HUES48 (cell line): ENCODE measurements at regions not wholly inside any gene's neighbourhood (a gene's known extent, or its start where the extent isn't known, plus 50 kb on each side); places are given as distances from the start of the nearest gene placed in this dataset.
A peak's percentile ranks its signal among the peaks of the same experiment; 100 is the strongest.

ENCODE experiments used
- H3K27ac ChIP-seq: one replicate; pipeline ENCODE4 v1.7.0; 2013; ENCODE audit warnings: low read depth, low read length, inconsistent platforms
- H3K27me3 ChIP-seq: 2 replicates; pipeline ENCODE4 v1.6.1; 2013; ENCODE audit warnings: mild to moderate bottlenecking, low read length; ENCODE audit not compliant: control insufficient read depth, insufficient read depth
- H3K36me3 ChIP-seq: 2 replicates; pipeline ENCODE4 v1.6.1; 2013; ENCODE audit warnings: low read length; ENCODE audit not compliant: control insufficient read depth, insufficient read depth
- H3K4me1 ChIP-seq: 2 replicates; pipeline ENCODE4 v1.6.1; 2013; ENCODE audit warnings: mild to moderate bottlenecking, low read length; ENCODE audit not compliant: control insufficient read depth, insufficient read depth
- H3K4me3 ChIP-seq: 2 replicates; pipeline ENCODE4 v1.5.1; 2013; ENCODE audit warnings: mild to moderate bottlenecking, low read depth, low read length
- H3K9ac ChIP-seq: 2 replicates; pipeline ENCODE4 v1.6.1; 2013; ENCODE audit warnings: mild to moderate bottlenecking, low read depth, low read length, moderate library complexity
- H3K9me3 ChIP-seq: 2 replicates; pipeline ENCODE4 v1.6.1; 2013; ENCODE audit warnings: low read length; ENCODE audit not compliant: control insufficient read depth, insufficient read depth

DNA sequence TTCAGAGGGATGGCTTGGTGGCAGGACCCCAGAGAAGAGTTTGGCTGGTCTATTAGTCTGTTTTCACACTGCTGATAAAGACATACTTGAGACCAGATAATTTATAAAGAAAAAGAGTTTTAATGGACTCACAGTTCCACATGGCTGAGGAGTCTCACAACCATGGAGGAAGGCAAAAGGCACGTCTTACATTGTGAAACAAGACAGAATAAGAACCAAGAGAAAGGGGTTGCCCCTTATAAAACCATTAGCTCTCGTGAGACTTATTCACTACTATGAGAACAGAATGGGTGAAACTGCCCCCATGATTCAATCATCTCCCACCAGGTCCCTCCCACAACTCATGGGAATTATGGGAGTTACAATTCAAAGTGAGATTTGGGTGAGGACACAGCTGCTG, 78.5 kb upstream of the SSTR1 start:
- H3K4me3 ChIP-seq: no peak overlapping the region
- no peaks in the 10 kb centered on the region for H3K9me3 ChIP-seq

DNA sequence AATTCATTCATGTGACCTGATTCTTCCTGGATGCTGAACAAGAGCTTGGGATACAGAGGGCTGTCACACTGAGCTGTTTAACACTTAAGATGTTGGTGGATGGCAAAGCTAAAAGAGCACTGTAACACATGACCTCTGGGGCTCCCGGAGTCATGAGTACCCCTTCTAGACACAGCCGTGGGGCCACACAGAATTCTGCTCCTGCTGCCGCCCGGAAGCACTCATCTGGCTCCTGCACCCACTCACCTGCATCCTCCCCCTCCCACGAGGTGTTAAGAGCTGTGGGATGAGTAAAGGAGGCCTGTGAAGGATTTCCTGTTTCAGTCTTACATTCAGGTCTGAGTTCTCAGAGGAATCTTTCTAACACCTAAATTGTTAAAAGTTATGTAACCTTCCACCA, 78.0 kb upstream of the SSTR1 start:
- H3K9ac ChIP-seq: no peak overlapping the region
- H3K27ac ChIP-seq: no peak overlapping the region
- no peaks in the 10 kb centered on the region for H3K27me3 ChIP-seq
- no peaks in the 10 kb centered on the region for H3K36me3 ChIP-seq
- no peaks in the 10 kb centered on the region for H3K9me3 ChIP-seq
- no peak overlapping the region for H3K4me3 ChIP-seq
- H3K4me1 ChIP-seq: peaks cover 18% of the 10 kb centered on the region

More for the DNA sequence above, 78.5 kb upstream of the SSTR1 start:
- H3K27me3 ChIP-seq: no peaks in the 10 kb centered on the region
- H3K9ac ChIP-seq: no peak overlapping the region
- H3K4me1 ChIP-seq: peaks cover 20% of the 10 kb centered on the region
- no peaks in the 10 kb centered on the region for H3K36me3 ChIP-seq
- H3K27ac ChIP-seq: no peak overlapping the region

DNA sequence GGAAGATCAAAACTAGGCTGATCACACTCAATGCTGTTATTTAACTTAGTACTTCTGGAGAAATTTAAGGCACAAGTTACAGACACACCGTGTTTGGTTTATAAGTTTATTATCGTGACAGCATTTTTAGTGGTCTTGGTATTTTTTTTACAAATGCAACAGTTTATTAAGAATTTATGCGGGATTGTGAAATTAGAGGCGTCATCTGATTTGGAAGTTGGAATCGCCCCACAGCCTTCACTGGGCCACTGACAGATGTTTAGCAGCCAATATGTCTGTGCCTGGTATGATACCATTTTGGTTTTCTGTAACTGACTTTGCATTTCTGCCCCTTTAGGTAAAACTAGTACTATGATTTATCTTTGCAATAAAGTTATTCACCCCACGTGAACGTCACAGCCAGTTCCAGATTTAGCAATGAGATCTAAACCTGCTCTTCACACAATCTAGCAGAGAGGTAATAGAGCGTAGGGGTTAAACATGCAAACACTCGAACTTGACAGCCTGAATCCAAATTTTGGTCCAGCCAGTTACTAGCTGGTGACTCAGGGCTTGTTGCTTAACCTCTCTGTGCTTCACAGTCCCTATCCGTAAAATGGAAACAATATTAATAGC, 73.2 kb upstream of the SSTR1 start:
- Histone ChIP-seq H3K4me1 (peaks cover 5% of the 10 kb centered on the region; the same call in 1 of the 2 replicates), H3K4me3 (no peak overlapping the region), H3K27ac (no peak overlapping the region), H3K9me3 (no peaks in the 10 kb centered on the region), H3K36me3 (no peaks in the 10 kb centered on the region), H3K27me3 (no peaks in the 10 kb centered on the region), H3K9ac (no peak overlapping the region)

DNA sequence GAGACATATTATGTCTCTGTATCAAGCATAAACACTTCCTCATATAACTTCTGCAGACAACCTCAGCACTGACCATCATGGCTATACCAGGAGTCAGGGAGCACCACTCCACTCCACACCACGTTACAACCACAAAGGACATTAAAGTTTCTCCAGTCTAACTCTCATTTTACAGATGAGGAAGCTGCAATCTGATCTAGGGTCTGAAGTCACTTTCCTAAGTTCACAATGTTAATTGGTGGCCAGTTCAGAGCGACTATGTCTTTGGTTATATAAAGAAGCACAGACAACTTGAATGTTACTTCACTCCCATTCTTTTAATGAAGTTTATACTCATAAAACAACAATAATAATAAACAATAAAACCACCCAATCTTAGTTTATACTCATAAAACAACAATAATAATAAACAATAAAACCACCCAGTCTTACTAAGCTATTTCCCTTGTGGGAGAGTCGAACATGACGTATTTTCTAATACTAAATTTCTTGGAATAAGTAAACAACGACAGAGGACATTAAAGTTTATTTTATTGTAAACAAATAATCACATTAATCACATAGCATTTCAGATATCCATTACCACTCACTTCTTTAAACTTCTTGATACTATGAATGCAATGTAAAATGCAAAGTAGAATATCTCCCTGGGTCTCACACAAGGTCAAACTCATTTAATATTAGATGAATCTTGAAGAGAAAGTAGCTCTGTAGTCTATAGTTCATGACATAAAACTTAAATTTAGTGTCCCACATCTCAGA, 72.4 kb upstream of the SSTR1 start:
- no peaks in the 10 kb centered on the region for H3K9me3 ChIP-seq
- no peaks in the 10 kb centered on the region for H3K27me3 ChIP-seq
- peaks cover 5% of the 10 kb centered on the region; the same call in 1 of the 2 replicates for H3K4me1 ChIP-seq
- H3K4me3 ChIP-seq: no peak overlapping the region
- H3K27ac ChIP-seq: no peak overlapping the region
- no peaks in the 10 kb centered on the region for H3K36me3 ChIP-seq
- no peak overlapping the region for H3K9ac ChIP-seq

DNA sequence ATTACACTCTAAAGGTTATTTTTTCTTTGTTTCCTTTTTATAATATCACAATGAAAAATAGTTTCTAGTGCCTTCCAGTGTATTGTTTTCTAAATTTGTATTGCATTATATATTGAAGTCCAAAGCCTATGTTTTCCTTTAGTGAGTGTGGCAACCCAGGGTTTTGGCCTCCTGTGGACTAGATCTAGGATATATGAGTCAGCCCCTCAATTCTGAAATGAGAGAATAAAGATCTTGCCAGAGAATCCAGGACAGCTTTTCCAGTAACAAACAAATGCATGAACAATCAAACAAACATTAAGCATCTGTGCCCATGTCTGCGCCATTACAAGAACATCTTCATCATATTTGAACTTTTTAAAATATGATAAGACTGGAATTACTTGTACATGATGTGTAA, 70.7 kb upstream of the SSTR1 start:
- Histone ChIP-seq H3K27ac (no peak overlapping the region), H3K27me3 (no peaks in the 10 kb centered on the region), H3K9me3 (no peaks in the 10 kb centered on the region), H3K9ac (no peak overlapping the region), H3K36me3 (no peaks in the 10 kb centered on the region), H3K4me1 (peaks cover 8% of the 10 kb centered on the region; the same call in 1 of the 2 replicates), H3K4me3 (no peak overlapping the region)

DNA sequence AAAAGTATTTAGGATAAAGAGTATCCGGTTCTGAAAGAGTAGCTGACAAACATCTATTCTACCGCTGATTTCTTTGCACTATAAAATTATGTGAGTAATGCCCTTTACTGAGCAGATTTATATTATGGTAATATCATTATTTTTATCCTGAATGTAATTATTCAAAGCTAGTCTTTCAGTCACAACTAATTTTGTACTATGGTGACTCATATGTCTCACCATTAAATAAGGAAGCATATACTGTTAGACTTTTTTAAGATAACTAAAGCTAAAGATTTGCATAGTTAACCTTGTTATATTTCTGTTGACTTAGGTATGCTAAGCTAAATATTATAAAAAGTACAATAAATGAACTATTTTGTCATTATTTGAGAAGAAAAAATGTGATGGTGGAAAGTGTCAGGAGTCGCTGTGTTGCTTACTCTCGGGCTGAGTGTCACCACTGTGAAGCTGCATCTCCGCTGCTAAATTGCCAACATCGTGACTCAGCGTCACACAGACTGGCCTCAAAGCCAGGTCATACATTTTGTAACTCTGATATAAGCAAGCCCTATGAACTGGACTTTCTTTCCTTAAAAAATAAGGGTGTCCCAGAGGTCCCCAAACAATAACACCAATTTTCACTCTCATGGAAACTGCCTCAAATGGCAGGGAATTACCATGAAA, 69.1 kb upstream of the SSTR1 start:
- Histone ChIP-seq H3K27me3 (no peaks in the 10 kb centered on the region), H3K9ac (no peak overlapping the region), H3K36me3 (no peaks in the 10 kb centered on the region), H3K4me1 (peaks cover 22% of the 10 kb centered on the region), H3K27ac (no peak overlapping the region), H3K9me3 (no peaks in the 10 kb centered on the region), H3K4me3 (no peak overlapping the region)

DNA sequence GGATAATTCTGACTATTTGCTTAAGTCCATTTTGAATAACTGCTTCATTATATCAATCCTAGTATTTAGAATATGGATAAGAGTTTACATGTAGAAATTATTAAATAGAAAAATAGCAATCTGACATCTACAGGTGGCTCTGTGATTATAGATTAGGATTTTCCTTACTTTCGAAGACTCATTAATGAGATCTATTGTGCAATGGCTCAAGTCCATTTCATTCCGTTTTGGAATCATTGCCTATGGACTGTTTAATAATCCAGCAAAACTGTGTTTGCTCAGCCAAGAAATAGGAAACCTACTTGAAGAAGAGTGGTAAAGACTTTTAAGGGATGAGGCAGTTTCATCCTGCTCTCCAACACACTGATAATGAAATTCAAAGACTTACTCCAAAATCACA, 67.8 kb upstream of the SSTR1 start:
- no peaks in the 10 kb centered on the region for H3K27me3 ChIP-seq
- no peaks in the 10 kb centered on the region for H3K36me3 ChIP-seq
- H3K4me3 ChIP-seq: no peak overlapping the region
- no peak overlapping the region for H3K27ac ChIP-seq
- peaks cover 35% of the 10 kb centered on the region for H3K4me1 ChIP-seq
- H3K9ac ChIP-seq: no peak overlapping the region
- H3K9me3 ChIP-seq: no peaks in the 10 kb centered on the region

DNA sequence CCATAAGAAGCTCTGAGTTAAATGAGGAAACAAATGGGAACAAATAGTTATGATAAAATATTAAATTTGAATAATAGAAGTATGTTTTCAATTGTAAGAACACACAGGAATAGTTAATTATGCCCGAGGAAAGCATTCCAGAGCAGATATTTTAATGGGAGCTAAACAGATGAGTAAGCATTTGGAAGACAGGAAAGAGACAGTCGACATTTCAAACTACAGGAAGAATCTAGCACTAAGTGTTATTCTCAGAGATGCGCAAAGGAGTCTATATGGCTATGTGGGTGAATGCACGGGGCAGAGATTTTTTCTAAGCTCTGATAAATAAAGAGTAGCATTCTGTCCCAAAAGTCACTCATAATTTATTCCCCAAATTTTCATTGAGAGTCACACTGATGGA, 64.5 kb upstream of the SSTR1 start:
- no peaks in the 10 kb centered on the region for H3K36me3 ChIP-seq
- no peaks in the 10 kb centered on the region for H3K27me3 ChIP-seq
- no peaks in the 10 kb centered on the region for H3K9me3 ChIP-seq
- peaks cover 31% of the 10 kb centered on the region for H3K4me1 ChIP-seq
- H3K9ac ChIP-seq: no peak overlapping the region
- no peak overlapping the region for H3K4me3 ChIP-seq
- peak overlapping the region; percentile 56 for H3K27ac ChIP-seq

DNA sequence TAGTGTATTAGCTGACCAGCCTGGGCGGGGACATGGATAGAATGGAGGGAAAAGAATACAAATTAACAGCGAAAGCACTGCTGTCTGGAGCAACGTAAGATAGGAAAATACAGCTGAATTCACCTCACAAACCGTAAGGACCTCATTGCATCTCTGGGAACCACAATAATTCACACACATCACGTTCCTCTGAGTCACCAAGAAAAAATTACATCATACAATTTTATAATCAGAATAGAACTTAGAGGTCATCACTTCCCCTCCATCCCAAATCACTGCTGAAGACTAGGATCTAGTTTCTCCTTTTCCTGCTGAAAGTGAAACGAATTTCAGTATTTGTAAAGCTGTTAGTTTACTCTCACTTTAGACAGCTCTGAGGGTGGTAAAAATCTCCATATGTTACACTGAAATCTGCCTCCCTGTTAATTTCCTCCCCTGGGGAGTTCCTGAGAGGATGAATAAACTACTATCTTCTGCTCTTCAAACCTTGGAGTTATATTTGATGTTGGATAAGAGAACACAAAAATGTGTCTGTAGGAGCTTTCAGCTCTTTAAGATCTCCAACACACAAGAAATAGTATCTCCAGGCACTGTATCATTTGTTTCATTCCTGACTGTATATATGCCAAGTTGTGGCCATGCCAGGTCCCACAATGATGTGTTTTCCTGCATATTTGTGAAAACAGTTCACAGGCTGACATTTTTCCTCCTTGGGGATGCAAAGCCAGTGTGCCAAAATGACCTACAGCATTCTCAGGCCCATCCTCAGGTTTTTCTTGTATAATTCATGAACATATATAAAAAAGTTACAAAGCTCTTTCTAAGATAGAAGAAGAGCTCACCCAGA, 63.8 kb upstream of the SSTR1 start:
- no peaks in the 10 kb centered on the region for H3K27me3 ChIP-seq
- no peak overlapping the region for H3K9ac ChIP-seq
- H3K4me1 ChIP-seq: peaks cover 31% of the 10 kb centered on the region
- H3K4me3 ChIP-seq: peak overlapping the region; percentile 15; the same call in 1 of the 2 replicates
- no peaks in the 10 kb centered on the region for H3K36me3 ChIP-seq
- no peaks in the 10 kb centered on the region for H3K9me3 ChIP-seq
- peak overlapping the region; percentile 56 for H3K27ac ChIP-seq

DNA sequence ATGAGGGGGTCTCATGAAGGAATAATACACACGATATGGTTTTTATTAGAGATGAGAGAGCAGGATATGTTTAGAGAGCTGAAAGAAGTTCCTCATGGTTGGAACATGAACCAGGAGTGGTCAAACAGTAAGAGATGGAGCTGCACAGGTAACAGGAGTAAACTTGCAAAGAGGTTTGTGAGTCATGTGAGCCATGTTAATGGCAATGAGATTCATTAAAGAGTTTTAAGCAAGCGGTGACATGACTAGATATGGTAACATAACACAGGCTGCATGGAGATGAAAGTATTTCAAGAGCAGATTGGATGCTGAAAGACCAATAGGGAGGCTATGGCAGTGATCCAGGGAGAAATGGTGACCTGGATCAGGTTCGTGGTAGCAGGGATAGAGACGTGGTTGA, 62.6 kb upstream of the SSTR1 start:
- Histone ChIP-seq H3K4me1 (peaks cover 31% of the 10 kb centered on the region), H3K4me3 (no peak overlapping the region), H3K36me3 (no peaks in the 10 kb centered on the region), H3K27me3 (no peaks in the 10 kb centered on the region), H3K9ac (no peak overlapping the region), H3K9me3 (no peaks in the 10 kb centered on the region), H3K27ac (no peak overlapping the region)
